ENCODE measurements at regions not wholly inside any gene's neighbourhood (a gene's known extent, or its start where the extent isn't known, plus 50 kb on each side); places are given as distances from the start of the nearest gene placed in this dataset.

DNA sequence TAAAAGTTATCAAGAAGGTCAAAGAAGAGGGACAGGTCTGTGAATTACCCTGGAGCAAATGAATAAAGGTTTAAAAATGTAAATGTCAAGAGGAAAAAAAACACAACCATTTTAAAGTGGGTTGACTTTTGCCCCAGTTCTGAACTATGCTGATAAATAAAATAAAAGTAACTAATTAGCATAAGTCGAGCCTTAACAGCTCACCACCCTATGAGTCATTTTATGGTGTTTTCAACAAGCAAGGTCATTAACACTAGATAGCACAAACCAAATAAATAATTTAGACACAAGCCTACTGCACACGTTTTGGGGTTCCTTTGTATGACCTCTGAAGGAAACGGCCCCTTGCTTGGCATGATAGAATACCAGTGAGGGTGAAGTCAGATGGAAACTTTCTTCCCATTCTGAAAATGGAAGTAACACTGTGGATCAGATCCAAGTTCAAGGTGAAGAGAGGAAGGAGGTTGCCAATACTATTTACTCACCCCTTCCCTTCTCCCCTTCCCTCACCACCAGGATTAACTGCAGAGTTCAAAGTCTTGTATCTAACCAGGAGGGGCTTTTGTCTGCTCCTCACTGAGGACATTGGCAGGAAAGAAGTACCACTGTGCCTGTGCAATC is 380.0 kb upstream of the ACVR2A start:
- TF ChIP-seq SPI1 (IDR thresholded peaks at IDR 0.05; ENCODE audit: borderline replicate concordance, low read depth): no peak
- TF ChIP-seq, protein P1, sequence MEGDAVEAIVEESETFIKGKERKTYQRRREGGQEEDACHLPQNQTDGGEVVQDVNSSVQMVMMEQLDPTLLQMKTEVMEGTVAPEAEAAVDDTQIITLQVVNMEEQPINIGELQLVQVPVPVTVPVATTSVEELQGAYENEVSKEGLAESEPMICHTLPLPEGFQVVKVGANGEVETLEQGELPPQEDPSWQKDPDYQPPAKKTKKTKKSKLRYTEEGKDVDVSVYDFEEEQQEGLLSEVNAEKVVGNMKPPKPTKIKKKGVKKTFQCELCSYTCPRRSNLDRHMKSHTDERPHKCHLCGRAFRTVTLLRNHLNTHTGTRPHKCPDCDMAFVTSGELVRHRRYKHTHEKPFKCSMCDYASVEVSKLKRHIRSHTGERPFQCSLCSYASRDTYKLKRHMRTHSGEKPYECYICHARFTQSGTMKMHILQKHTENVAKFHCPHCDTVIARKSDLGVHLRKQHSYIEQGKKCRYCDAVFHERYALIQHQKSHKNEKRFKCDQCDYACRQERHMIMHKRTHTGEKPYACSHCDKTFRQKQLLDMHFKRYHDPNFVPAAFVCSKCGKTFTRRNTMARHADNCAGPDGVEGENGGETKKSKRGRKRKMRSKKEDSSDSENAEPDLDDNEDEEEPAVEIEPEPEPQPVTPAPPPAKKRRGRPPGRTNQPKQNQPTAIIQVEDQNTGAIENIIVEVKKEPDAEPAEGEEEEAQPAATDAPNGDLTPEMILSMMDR (IDR thresholded peaks at IDR 0.05; ENCODE audit: insufficient read depth, low read length): no peak
- TF ChIP-seq, protein P2, sequence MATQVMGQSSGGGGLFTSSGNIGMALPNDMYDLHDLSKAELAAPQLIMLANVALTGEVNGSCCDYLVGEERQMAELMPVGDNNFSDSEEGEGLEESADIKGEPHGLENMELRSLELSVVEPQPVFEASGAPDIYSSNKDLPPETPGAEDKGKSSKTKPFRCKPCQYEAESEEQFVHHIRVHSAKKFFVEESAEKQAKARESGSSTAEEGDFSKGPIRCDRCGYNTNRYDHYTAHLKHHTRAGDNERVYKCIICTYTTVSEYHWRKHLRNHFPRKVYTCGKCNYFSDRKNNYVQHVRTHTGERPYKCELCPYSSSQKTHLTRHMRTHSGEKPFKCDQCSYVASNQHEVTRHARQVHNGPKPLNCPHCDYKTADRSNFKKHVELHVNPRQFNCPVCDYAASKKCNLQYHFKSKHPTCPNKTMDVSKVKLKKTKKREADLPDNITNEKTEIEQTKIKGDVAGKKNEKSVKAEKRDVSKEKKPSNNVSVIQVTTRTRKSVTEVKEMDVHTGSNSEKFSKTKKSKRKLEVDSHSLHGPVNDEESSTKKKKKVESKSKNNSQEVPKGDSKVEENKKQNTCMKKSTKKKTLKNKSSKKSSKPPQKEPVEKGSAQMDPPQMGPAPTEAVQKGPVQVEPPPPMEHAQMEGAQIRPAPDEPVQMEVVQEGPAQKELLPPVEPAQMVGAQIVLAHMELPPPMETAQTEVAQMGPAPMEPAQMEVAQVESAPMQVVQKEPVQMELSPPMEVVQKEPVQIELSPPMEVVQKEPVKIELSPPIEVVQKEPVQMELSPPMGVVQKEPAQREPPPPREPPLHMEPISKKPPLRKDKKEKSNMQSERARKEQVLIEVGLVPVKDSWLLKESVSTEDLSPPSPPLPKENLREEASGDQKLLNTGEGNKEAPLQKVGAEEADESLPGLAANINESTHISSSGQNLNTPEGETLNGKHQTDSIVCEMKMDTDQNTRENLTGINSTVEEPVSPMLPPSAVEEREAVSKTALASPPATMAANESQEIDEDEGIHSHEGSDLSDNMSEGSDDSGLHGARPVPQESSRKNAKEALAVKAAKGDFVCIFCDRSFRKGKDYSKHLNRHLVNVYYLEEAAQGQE (IDR thresholded peaks at IDR 0.05; ENCODE audit: insufficient replicate concordance, low read depth): no peak
- TF ChIP-seq GABPA (IDR thresholded peaks at IDR 0.05; ENCODE audit: low read depth): no peak
- TF ChIP-seq POLR2AphosphoS5 (IDR thresholded peaks at IDR 0.05; ENCODE audit: low read depth): no peak
- Histone ChIP-seq H3K27ac (replicated peaks) (no peak overlapping the region), H3K27me3 (ENCODE audit: insufficient read depth, poor library complexity, severe bottlenecking) (no peaks in the 10 kb centered on the region), H3K4me3 (replicated peaks; ENCODE audit: insufficient read depth, low read length) (no peak overlapping the region)
- no peak for DNase-seq (ENCODE audit: low read depth in 1 of 2, low spot score in 1 of 2)

DNA sequence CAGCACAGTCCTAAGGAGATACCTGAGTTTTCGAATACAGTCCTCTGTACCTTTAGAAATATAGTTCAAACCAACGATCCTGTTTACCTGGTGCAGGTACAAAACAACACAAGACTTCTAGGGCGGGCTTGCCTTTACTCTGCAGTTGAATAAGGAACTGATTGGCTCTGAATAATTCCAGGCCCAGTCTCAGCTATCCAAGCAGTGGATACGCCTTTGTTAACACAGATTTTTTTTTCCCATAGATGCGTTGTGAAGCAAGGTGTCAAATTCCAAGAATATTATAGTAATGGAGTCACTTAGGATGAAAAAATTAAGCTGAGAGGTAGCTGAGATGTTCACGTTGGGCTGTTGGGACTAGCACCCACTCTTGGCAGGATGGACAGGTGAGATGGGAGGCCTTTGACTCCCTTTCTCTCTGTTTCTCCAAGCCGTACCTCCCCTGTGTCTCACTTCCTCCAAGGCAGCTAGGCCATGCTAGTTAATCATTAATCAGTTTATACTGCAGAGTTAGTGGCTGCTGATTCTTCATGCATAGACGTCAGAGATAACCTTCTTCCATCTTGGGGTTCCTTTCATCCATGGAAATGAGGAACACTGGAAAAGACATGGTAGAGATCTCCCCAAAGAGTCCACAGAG is 380.8 kb upstream of the ACVR2A start:
- Histone ChIP-seq H3K27ac (replicated peaks) (no peak overlapping the region), H3K4me3 (replicated peaks; ENCODE audit: insufficient read depth, low read length) (no peak overlapping the region), H3K27me3 (ENCODE audit: insufficient read depth, poor library complexity, severe bottlenecking) (no peaks in the 10 kb centered on the region)
- no peak for DNase-seq (ENCODE audit: low read depth in 1 of 2, low spot score in 1 of 2)
- TF ChIP-seq, protein P1 (IDR thresholded peaks at IDR 0.05; ENCODE audit: insufficient read depth, low read length): no peak
- no peak for TF ChIP-seq GABPA (IDR thresholded peaks at IDR 0.05; ENCODE audit: low read depth)
- TF ChIP-seq SPI1 (IDR thresholded peaks at IDR 0.05; ENCODE audit: borderline replicate concordance, low read depth): no peak
- no peak for TF ChIP-seq POLR2AphosphoS5 (IDR thresholded peaks at IDR 0.05; ENCODE audit: low read depth)
- TF ChIP-seq, protein P2 (IDR thresholded peaks at IDR 0.05; ENCODE audit: insufficient replicate concordance, low read depth): no peak

DNA sequence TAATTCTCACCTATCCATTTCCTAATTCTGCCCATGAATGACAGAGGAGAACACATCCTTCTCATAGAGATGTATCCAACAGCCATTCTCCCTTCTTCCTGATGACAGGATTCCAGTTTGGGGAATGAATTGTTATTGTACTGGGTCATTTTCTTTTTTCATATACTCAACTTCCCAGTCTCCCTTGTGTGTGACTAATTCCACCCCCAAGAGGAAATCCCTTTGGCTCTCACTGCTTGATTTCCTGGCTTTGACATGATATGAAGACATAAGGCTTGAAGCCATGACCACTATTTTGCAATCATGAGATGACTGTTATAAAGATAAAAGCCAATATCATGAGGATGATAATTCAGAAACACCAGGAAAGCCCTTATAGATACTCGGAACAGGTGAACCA is 384.7 kb upstream of the ACVR2A start:
- TF ChIP-seq SPI1 (IDR thresholded peaks at IDR 0.05; ENCODE audit: borderline replicate concordance, low read depth) (no peak), POLR2AphosphoS5 (IDR thresholded peaks at IDR 0.05; ENCODE audit: low read depth) (no peak), GABPA (IDR thresholded peaks at IDR 0.05; ENCODE audit: low read depth) (no peak)
- TF ChIP-seq, protein P1 (IDR thresholded peaks at IDR 0.05; ENCODE audit: insufficient read depth, low read length): no peak
- TF ChIP-seq, protein P2 (IDR thresholded peaks at IDR 0.05; ENCODE audit: insufficient replicate concordance, low read depth): no peak
- no peaks in the 10 kb centered on the region for H3K27me3 ChIP-seq (ENCODE audit: insufficient read depth, poor library complexity, severe bottlenecking)
- no peak for DNase-seq (ENCODE audit: low read depth in 1 of 2, low spot score in 1 of 2)

More for the DNA sequence above, 384.7 kb upstream of the ACVR2A start:
- Histone ChIP-seq H3K4me3 (replicated peaks; ENCODE audit: insufficient read depth, low read length) (no peak overlapping the region), H3K27ac (replicated peaks) (no peak overlapping the region)

Data from HL-60 (cell line).